ENCODE measurements at regions not wholly inside any gene's neighbourhood (a gene's known extent, or its start where the extent isn't known, plus 50 kb on each side); places are given as distances from the start of the nearest gene placed in this dataset.

DNA sequence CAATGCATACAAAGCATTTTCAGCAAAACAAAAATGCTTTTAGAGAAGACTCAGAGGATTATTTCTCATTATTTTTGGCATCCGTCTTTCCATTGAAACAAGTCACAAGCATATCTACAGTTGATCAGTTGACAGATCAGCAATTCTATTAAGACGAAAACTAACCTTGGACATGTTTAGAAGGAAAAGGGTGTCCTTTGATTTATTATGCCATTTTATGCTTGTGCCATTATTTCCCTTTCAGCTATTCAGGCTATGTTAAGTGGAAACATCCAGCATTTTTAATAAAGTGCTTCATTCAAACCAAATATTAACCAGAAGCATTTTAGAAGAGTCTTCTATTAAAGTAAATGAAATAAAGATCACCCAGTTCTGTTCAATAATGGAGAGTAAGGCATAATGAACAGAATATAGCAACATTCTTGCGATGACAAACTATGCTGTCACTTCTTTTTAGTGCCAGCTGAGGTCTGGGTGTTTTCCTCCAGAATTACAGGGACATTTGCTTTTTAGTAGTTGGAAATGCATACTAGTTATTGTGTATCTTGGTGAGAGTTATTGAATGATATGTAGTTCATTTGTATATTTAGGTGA is 481.4 kb downstream of the PLA2G4A start:
- DNase-seq (ENCODE audit: low spot score), result no peak

DNA sequence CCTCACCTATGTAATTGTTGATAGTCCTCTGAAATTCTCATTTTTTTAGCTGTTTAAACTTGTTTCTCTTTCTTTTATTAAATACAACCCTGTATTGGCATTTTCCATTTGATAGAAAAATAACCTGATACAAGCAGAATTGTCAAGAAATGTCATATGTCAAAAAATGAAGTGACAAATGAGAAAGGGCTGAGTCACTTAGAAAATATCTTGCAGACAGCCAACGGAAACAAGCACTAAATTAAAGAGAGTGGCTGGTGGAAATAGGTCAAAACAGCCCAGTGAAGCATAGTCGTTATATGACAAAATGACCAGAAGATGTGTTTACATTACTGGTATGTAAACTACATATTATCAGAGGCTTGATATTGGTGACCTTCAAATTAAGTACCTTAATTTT is 484.4 kb downstream of the PLA2G4A start:
- DNase-seq (ENCODE audit: low spot score), result no peak

DNA sequence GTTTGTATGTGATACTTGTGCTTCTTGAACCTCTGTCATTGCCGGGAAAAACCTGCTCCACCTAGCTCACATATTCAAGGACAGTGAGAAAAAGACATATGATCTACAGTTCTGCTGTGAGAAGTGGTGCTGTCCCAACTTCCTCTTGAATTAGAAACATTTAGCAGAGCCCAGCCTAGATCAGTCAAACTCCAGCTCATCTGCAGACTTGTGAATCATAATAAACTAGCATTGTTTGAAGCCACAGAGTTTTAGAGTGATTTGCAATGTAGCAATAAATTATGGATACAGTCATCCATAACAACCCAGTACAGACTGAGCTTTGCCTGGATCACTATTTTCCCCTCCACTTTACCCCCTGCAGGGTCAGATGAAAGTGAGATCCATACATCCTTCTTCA is 497.8 kb downstream of the PLA2G4A start:
- no peak for DNase-seq (ENCODE audit: low spot score)

- no peak for DNase-seq (ENCODE audit: low spot score)
Measured at GRCh38 chr1:187336441-187337168, 507.9 kb downstream of the PLA2G4A start.

- DNase-seq (ENCODE audit: low spot score), result no peak
Measured at GRCh38 chr1:187338762-187339412, 510.1 kb downstream of the PLA2G4A start.

DNA sequence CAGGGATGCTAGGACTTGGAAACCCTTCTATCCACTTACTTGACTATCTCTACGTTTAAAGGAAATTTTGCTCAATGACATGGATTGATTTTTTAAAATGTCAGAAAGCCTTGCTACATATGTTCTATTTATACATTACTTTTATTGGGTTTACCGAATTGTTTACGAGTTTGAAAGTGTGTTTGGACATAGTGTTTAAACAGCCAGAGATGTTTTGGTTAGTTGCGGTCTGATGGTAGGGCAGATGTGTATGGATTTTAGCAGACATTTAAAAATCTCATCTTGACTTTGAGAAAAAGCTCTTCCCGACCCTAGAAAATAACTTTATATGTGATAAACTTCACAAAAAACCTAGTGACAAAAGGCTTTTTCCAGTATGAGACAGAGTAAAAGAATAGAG is 513.7 kb downstream of the PLA2G4A start:
- no peak for DNase-seq (ENCODE audit: low spot score)

GRCh38 chr1:187374082-187374481 is 545.3 kb downstream of the PLA2G4A start:
- DNase-seq (ENCODE audit: low spot score), result no peak

DNA sequence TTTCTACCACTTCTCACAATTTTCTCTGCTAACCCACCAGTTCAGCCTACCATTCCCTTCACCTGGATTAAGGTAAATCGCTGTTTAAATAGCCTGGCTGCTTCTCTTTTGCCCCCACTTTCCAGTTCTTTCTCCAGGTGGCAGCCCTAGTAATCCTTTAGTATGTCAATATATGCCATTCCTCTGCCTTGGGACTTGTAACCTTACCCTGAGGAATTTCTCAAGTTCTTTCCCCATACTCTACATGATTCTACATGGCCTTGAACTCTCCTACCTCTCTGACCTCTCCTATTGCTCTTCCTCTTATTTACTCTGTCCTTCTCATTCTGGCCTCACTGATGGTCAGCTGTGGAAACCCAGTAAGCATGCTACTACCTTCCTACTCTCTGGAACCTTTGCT is 546.0 kb downstream of the PLA2G4A start:
- DNase-seq (ENCODE audit: low spot score), result no peak

- DNase-seq (ENCODE audit: low spot score), result no peak
Measured at GRCh38 chr1:187383366-187383765, 554.6 kb downstream of the PLA2G4A start.

DNA sequence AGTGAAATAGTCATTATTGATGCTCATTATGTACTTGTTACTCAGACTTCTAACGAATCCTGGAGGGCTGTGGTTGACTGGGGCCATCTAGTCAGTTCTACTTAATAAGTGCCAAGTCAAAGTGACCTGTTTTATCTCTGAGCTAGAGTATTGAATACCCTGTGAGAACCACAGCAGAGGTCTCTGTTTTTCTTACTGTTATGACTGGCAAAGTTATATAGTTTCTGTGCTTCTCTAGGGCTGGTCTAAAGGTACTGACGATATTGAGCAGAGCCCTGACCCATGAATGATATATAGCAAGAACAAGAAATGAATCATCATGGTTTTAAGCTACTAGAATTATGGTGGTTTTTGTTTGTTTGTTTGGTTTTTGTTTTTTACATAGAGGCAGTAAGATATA is 555.8 kb downstream of the PLA2G4A start:
- no peak for DNase-seq (ENCODE audit: low spot score)

GRCh38 chr1:187390215-187390818 is 561.6 kb downstream of the PLA2G4A start:
- no peak for DNase-seq (ENCODE audit: low spot score)

GRCh38 chr1:187396226-187396625 is 567.5 kb downstream of the PLA2G4A start:
- no peak for DNase-seq (ENCODE audit: low spot score)

- DNase-seq (ENCODE audit: low spot score), result no peak
Measured at GRCh38 chr1:187396929-187397796, 568.4 kb downstream of the PLA2G4A start.

GRCh38 chr1:187408212-187409004 is 579.7 kb downstream of the PLA2G4A start:
- DNase-seq (ENCODE audit: low spot score), result no peak

DNA sequence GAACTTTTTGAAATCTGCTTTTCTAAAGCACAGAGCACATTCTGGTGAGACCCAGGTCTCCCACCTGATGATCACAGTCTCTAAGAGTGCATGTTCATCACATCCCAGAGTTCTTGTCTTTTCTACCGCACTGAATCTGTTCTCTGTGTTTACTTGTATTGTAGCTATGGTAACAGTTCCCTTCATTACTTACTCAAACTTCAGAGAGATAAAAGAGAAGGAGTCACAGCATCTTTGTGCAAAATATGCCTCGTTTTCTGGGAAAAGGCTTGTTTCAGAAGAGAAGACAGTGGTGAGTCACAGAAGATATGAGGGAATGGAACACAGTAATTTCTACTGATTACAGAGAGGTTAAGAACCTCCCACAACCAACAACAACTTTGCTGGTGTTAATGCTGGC is 580.6 kb downstream of the PLA2G4A start:
- no peak for DNase-seq (ENCODE audit: low spot score)

DNA sequence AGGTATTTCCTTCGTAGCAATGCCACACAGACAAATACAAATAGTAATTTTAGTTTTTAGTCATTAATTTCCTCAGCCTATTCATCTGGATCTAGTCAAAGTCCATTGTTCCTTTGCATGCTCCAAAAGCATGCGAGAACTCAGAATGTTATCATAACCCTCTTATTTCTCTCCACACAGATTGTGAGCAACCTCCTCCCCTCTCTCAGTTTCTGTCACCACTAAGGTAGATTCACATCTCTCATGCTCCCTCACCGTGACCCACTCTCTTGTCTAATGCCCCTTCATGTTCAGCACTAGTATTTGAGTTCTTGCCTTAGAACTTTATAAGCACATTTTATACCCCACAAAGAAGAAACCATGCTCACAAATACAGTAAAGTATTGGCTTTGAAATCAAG is 582.4 kb downstream of the PLA2G4A start:
- no peak for DNase-seq (ENCODE audit: low spot score)

GRCh38 chr1:187413405-187414169 is 584.8 kb downstream of the PLA2G4A start:
- no peak for DNase-seq (ENCODE audit: low spot score)

GRCh38 chr1:187415065-187415464 is 586.3 kb downstream of the PLA2G4A start:
- no peak for DNase-seq (ENCODE audit: low spot score)

GRCh38 chr1:187417520-187417919 is 588.8 kb downstream of the PLA2G4A start:
- no peak for DNase-seq (ENCODE audit: low spot score)

DNA sequence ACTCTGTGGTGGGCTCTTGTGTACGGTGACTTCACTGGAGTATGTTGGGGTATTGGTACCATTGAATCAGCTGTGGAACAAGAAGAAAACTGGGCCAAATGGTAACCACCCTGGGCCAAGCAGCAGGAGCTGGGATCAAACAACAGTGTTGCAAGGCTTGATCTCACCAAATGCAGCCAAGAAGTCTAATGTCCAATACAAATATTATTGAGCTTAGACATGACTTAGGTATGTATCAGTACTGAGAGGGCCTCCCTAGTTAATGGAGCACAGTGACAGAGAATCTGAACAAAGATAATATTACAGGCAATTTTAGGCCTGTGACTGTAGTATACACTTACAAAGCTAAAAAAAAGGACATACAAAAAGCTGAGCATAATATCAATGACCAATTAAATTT is 604.8 kb downstream of the PLA2G4A start:
- no peak for DNase-seq (ENCODE audit: low spot score)
